Forelimb muscle (tissue), 1 donor: ENCODE measurements at regions not wholly inside any gene's neighbourhood (a gene's known extent, or its start where the extent isn't known, plus 50 kb on each side); places are given as distances from the start of the nearest gene placed in this dataset.

Source experiments
- DNase-seq: peaks from one replicate; pipeline ENCODE4 v3.0.0-alpha.2; 2013; ENCODE audit warnings: low read depth

DNA sequence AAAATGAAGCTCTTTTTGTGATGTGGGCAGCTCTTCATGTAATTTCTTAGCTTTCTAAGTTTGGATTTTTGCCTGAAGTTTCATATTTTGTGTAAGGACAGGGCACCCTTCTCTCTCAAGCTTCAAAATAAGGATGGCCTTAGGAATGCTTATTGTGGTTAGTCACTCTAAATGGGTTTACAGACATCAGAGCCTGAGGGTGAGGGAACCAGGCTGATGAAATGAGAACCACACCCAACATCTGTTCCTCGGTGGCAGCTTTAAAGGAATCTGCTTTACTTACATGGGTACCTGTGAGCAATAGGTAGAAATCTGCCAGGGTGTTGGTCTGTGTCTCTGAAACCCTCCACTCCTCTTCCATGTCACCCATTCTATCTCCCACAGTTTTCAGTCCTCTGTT lies 174.3 kb downstream of the EMX2 start:
- no peak for DNase-seq

DNA sequence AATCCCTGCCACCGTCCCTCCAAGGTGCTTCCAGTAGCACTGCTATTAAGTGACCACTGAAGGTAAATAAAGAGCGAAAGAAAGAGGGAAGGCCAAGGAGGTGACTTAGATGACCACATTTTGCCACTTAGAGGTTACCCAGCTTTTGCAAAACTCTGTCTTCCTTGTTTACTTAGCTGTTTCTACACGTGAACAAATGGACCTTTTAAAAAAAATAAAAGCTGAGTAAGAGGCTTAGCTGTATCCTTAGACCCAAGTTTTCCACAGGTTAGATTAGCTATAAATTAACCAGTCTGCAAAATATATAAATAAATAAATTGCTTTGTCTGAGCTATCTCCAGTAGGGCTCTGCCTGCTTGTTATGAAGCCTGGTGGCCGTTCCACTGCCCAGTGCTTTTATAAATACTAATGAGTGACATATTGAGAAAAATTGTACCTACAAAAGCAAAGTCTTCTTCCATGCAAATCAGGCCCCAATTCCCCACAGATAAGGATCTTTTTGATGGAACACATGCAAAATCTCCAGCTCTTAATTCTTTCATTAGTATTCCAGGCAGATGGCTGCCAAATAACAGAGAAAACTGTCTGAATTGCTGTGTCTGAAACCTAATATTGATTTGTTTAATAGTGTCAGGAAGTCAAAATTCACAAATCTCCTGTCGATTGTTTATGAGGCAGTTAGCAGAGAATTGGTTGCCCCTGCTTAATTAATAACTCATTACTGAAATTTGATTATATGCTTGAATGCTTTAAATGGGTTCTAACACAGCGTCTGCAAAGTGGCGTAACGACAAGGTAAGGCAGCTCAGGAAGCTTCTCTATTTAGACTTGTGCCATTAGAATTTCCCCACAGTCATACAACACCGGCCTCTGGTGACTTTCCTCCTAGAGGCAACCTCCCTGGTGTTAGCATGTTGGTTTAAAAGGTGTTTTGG lies 176.7 kb downstream of the EMX2 start:
- no peak for DNase-seq

DNA sequence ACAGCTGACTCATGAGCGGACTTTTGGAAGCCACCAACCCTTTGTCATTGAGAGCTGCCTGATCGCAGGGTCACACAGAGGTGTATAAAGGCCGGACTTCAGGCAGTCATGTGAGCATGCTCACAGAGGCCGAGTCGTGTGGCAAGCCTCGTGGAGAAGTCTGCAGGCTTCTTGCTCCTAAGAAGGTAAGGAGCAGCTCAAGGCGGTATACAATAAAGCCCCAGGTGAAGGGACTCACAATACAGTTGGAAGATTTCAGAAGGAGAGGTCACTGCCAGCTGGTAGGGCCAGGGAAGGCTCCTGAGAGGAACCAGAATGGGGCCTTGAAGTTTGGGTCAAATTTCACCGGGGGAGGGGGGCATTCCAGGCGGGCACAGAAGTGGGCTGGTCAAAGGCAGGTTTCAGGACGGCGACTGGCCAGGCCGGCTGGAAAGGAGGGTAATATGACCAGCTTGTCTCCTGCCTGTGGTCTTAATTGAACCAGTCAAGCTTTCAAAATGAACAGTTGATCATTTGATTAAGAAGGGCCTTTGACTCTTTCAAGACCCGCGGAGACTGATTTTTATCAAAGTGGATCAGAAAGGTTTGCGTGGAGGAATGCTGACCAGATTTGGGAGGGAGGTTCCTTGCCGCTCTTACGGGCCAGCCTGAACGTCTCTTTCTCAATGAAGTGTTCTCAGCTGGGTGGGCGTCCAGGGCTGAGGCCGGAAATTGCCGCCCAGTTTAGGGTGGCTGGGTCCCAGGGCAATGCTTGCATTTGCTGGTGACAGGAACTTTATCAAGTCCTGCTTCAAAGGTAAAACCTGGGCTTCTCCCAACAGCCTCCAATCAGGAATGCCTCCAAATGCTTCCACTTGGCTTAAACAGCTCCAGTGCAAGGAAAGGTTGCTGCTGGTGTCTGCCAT lies 178.6 kb downstream of the EMX2 start:
- DNase-seq = no peak

DNA sequence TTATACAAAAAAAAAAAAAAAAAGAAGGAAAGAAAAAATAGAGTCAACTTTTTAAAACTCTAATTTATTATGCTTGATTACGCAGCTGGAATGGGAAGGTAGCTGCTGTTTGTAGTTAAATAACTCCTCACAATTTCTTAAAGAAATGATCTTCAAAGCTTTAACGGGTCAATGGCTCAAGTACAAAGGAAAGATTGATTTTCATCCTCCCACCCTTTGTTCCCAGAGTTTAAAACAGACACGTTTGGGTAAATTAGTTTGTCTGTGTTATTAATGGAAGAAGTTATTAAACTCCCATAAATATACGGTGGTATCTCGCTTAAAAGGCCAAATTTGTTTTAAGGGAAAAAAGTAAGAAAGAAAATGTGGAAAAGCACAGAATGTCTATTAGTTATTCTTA lies 179.3 kb downstream of the EMX2 start:
- no peak for DNase-seq

DNA sequence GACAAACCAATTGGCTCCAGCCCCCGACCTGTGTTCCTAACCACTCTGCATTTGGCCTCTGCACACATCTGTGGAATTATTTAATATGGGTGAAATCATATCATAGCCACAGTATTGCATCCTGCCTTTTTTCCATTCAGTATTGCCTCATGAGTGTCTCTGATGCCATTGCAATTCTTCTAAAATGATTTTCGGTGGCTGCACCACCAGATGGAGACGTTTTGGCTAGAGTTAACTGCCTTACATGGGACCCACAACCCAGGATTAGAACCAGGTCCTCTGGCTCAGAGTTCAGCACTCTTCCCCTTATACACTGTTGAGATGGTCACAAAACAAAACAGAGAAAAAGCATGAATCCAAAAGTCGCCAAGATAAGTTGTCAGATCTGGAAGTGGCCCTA lies 180.8 kb downstream of the EMX2 start:
- no peak for DNase-seq

DNA sequence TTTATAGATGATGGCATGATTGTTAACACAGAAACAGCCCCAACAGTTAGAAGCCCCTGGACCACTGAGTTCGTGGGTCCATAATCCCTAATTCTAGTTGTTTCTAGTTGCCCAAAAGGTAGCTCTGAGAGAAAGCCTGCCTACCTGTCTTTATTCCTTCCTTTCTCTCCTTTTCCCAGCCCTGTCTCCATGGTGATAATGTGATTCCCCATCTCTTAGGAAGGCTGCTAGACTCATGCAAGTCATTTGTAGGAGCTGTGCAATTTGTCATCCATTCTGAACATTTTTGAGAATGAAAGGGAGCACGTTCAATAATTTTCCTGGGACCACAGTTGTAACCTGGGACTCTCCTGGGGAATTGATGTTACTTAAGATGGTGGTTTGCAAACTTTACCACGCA lies 183.4 kb downstream of the EMX2 start:
- no peak for DNase-seq

DNA sequence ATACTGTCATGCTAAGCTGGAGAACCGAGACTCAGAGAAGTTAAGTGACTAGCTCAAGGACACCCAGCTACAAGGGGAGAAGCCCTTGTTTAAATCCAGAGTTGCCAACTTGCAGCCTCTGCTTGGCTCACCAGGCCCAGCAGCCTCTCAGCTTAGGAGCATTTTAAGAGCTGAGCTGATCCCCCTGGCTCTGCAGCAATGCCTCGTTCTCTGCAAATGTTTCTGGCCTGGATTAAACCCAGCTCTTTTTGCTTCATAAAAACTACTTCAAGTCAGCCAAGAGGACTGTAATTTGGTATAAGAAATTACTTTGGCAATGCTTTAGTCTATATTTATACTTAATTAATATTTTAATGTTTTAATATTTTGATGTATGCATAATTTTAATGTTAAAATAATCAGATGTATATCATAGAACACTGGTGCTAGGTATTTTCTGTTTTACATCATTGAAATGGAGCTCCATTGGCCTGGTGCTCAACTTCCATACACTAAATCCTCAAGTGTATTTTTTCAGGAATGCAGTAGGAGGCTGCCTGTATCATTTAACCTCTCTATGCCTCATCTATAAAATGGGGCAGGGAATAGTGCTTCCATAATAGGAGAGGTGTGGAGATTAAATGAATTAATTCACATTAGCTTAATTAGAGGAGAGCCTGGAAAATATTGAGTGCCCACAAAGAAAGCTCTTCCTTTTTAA lies 184.2 kb downstream of the EMX2 start:
- DNase-seq = no peak

DNA sequence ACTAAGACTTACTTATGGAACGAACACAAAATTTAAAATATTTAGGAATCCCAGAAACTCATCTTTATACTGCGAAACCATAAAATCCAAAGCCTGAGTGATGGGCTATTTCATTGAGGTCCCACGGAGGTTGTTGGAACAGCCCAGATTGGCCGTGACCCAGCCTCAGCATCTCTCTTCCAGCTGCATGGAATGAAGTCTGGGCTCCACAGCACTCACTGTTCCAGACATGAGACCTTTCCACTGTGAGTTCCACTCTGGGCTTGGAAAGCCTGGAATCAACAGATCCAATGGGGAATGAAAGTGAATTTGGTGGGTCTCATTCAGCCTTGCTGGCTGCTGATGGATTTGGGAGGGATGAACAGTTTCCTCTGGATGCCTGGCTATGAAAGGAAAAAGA lies 184.9 kb downstream of the EMX2 start:
- peak; percentile 32 for DNase-seq

DNA sequence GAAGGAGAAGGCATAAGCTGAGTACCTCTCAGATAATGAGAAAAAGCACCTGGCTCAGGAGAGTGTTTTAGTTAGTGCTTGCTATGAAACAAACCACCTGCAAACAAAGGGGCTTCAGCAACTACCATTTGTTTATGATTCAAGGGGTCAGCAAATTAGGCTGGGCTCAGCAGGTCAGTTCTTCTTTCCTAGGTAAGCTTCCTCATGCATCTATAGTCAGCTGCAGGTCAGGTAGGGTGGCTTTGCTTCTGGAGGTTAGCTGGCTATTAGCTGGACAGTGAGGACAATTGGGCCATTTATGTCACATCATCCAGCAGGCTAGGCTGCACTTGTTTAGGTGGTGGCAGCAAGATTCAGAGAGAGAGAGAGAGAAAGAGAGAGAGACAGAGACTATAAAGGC lies 185.5 kb downstream of the EMX2 start:
- DNase-seq = no peak

DNA sequence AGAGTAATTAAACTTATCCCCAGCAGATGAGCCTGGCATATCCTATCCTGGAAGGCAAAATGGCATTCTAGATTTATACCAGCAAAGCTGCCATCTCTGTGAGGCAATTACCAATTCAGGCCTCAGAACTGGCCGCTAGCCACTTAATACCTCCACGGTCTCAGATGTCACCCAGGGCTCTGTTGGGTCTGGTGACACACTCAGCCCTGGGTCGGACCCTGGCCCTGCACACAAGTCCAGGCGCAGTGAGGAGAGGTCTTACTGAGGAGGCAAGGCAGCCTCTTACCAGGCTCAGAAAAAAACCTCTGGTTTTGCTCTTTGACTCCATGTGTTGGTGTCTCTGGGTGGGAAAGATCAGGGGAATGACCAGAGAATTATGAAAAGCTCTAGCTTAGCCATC lies 186.6 kb downstream of the EMX2 start:
- no peak for DNase-seq

DNA sequence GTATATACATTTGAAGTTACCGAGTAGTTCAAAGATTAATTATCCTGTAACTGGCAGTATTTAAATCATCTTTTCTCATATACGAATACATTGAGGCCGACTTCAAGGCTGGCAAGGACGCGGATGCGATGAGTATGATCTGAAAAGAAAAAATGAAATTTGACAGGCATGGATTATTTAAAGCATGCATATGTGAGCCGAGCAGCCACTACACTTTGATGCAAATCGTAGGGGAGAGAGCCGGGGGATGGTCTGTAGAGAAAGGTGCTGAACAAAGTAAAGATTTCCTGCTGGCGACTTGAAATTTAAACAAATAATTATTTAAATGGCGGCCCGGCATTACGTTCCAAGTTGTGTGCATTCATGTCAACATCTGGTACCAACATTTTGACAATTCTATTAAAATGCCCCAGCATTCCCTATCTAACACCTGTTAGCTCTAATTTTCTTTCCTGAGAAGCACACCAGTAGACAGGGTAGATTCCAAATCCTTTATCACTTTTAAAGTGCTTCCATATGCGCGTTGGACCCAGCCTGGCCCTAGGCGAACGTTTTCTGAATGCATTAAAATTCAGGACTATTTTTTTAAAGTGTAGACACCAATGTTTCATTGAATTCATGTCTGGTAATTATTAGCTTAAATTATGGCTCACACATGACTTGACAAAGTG lies 188.7 kb downstream of the EMX2 start:
- DNase-seq = no peak

DNA sequence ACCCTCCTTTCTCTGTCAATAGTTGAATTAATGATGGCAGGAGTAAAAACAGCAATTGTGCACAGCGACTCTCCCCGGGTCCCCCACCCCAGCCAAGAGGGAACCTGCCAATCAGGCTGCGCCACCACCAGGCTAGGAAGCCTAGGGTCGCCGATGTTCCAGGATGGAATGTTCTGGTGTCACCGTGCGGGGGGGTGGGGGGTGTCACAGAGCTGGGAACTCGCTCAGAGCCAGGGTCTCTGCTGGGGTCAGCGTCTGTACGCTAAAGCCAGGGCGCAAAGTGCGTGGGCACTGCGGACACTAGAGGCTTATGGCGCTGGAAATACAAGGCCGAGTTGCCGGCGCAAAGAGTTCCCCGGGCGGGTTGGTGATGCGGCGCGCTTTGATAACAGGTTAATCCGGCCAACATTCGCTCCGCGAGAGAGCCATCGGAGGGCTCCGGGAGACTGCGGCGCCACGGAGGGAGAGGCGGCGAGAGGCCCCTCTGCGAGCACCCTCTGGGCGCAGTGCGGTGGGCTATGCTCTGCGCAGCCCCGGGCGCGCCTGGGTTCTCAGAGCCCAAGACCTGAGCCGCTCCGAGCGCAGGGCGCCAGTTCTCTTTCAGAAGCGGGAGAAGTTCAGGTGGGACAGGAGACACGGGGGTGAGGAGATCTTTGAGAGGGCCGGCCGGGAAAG lies 192.3 kb downstream of the EMX2 start:
- no peak for DNase-seq

DNA sequence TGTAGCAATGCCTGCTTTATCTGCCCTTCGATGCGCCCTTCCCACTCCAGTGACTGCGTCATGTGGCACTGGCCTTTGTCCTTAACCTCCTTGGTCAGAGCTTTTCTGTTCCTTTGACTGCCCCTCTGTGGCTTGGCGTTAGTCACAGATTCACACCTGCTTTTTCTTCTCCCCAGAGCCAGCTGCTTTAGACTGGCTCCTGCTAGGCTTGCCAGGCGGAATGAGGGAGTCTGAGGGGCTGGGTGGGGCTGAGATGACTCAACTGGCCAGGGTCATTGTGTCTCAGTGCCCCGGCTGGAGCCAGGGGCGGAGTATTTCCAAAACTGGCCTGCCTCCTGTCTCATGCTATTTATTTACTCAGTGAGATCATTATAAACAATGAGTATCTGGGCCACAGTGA lies 194.1 kb downstream of the EMX2 start:
- DNase-seq = no peak

DNA sequence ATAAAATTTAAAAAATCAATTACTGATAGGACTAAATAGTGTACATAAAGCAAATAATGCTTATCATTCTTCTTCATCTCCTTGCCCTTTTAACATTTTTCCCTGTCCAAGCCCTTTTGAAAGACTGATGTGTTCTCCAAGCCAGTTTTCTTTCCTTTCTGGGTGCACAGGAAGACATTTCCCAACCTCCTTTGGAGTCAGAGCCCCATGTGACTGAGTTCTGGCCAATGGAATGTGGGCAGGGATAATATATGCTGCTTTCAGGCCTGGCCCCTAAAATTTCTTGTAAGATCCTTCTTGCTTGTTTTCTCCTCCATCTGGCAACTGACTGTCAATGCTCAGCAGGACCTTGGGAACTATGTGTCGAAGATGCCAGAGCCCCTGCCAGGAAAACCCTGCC lies 197.5 kb downstream of the EMX2 start:
- DNase-seq = no peak

DNA sequence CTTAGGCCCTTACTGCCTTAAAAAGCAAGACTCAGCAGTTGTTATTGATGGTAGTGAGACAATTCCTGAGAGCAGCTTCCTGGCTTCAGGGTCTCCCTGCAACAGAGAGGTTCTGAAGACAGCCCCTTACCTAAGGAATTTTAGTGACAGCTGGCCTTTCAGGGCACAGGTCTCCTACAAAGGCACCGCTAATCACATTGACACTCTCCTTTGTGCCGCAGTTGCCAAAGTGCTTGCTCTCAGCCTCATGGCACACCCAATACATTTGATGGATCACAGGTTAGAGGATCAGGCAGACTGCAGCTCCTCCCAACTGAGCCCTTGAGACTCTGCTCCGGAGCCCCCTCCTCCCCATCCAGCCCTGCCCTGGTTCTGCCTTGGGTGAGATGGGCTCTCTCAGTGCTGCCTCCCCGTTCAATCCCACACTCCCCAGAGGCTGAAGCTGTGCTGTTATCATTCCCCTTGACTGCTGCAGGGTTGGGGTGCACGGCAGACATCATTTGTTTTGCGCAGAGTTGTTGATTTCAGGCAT lies 198.2 kb downstream of the EMX2 start:
- DNase-seq = no peak

DNA sequence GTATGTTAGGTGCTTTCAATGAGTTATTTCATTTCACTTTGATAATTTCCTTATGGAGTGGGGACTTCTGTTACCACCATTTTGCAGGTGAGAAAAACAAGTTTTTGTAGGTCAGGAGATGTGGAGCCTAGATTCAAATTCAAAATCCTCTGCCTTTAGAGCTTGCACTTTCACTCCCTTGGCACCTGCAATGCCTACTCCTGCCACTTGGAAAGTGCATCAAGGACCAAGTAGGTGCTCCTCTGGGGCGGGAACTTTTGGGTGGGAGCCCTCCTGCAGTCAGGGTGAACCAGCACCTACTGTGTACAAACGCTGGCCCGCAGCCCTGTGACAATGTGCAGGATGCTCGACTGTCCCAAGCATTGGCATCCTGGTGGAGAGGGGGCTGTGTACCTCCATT lies 199.0 kb downstream of the EMX2 start:
- DNase-seq = no peak

DNA sequence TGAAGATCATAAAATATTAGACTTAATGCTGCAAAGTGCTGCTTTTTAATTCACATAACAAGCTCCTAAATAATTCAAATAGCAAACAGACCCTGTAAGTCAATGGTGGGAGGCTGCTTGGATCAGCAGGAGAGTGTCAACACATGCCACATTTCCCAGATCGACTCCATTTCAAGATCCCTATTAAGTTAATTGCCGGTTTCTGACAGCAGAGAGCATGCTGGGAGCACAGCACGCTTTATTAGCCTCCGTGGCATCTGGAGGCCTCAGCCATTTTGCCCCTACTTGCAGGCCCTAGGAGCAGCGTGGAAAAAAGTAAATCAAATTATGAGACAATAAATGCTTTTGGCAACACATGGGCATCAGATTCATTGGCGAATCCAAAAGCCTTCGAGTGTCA lies 201.0 kb downstream of the EMX2 start:
- DNase-seq = no peak

DNA sequence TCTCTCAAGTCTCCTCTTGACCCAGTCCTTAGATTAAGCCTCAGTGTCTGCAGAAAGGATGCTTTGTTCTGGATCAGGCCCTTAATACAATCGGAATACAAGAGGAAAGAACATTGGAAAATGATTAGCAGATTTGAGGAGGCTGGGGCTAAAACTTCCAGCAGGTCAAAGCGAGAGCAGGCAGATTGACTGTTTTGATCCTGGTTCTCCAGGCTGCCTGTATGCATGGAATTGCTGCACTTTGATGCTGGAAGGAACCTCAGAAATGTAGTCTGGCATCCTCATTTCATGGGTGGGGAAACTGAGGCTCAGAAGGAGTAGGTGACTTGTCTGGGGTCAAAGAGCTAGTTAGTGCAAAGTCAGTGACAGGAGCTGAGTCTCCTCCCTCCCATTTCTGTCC lies 202.8 kb downstream of the EMX2 start:
- DNase-seq = no peak

DNA sequence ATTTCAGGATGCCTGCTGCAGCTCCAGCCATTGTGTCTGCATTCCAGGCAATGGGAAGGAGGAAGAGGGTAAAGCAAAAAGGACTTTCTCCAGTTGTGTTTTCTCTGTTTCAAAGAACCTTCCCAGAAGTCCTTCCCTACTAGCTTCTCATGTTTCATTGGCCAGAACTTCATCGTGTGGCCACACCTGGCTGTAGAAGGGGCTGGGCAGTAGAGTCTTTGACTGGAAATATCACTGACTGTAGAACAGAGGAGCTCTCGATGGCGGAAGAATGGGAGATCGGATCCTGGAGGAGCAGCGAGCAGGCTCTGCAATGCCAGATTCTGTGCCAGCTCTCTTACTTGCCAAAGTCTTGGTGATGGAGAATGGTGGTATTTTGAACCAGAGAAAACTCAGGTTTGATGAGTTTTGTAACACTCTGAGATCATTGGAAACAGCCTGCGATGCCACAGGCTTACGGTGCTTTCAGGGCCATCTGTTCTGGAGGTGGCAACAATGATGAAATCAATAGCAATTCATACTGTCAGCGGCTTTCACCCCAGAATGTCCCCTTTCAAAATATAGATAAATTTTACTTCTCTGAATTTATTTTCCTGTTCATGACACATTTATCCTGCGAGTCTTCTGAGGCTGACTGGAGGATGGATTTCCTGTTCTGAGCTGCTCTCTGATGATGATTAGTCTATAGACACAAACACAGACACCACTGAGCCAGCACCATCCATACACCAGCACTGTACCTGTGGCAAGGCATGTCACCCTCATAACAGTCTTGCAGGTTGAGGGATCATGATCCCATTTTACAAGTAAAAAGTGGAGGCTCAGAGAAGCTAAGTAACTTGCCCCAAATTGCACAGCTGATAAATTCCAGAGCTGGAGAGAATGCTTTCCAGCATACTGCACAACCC lies 204.2 kb downstream of the EMX2 start:
- no peak for DNase-seq

DNA sequence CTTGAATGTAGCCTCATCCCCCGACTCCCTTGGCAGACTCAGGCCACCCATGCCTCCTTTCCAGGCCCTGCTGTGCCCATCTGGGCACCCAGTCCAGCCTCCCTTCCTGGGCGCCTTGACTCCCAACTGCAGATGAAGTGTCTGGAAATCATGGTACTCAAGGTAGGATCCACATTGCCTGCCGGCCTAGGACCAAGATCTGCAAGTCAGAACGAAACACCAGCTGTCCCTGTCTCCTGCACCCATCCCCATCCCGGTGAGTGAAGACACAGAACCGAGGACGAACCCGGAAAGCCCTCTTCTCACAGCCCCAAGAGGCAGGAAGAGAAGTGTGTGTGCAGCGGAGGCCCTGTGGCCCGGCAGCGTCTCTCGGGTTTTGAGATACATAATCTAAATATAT lies 205.1 kb downstream of the EMX2 start:
- DNase-seq = no peak
